Activated T-cell treated with anti-CD3 and anti-CD28 coated beads, Interleukin-2, amount 50 U/mL, for 24 hours (primary cell): ENCODE measurements at regions not wholly inside any gene's neighbourhood (a gene's known extent, or its start where the extent isn't known, plus 50 kb on each side); places are given as distances from the start of the nearest gene placed in this dataset.
"Not testable (repeated sequence)": the region's sequence is repeated elsewhere in the genome, so short reads cannot be mapped to it uniquely, and the experiment has no call there.

Experiments used
- DNase-seq: peaks from one replicate; pipeline ENCODE4 v3.0.0-alpha.2; 2020
- H3K27ac Mint-ChIP-seq: 2 replicates; pipeline ENCODE4 v1.8.0; 2020; ENCODE audit warnings: mild to moderate bottlenecking, mixed read lengths
- H3K27me3 Mint-ChIP-seq: 2 replicates; pipeline ENCODE4 v1.8.0; 2020; ENCODE audit warnings: mixed read lengths
- H3K36me3 Mint-ChIP-seq: 2 replicates; pipeline ENCODE4 v1.8.0; 2020; ENCODE audit warnings: low read depth, mixed read lengths
- H3K4me1 Mint-ChIP-seq: 2 replicates; pipeline ENCODE4 v1.8.0; 2020; ENCODE audit warnings: low read depth, mixed read lengths
- H3K4me3 Mint-ChIP-seq: 2 replicates; pipeline ENCODE4 v1.8.0; 2020; ENCODE audit warnings: mild to moderate bottlenecking, moderate library complexity, mixed read lengths
- H3K9me3 Mint-ChIP-seq: 2 replicates; pipeline ENCODE4 v1.8.0; 2020; ENCODE audit warnings: mixed read lengths

GRCh38 chr14:57078054-57078453 is 190.7 kb downstream of the EXOC5 start:
- H3K4me1 Mint-ChIP-seq, result no peaks in the 10 kb centered on the region
- no peaks in the 10 kb centered on the region for H3K36me3 Mint-ChIP-seq
- H3K4me3 Mint-ChIP-seq, result no peak overlapping the region
- no peaks in the 10 kb centered on the region for H3K9me3 Mint-ChIP-seq
- no peak for DNase-seq
- H3K27ac Mint-ChIP-seq, result no peak overlapping the region
- H3K27me3 Mint-ChIP-seq, result peaks cover 12% of the 10 kb centered on the region

GRCh38 chr14:57073986-57074385 is 194.7 kb downstream of the EXOC5 start:
- H3K9me3 Mint-ChIP-seq, result no peaks in the 10 kb centered on the region

GRCh38 chr14:57071639-57072038 is 197.1 kb downstream of the EXOC5 start:
- no peaks in the 10 kb centered on the region for H3K4me1 Mint-ChIP-seq
- H3K27ac Mint-ChIP-seq, result no peak overlapping the region
- H3K27me3 Mint-ChIP-seq, result peaks cover 40% of the 10 kb centered on the region
- H3K36me3 Mint-ChIP-seq, result no peaks in the 10 kb centered on the region
- DNase-seq, result no peak
- H3K4me3 Mint-ChIP-seq, result no peak overlapping the region
- H3K9me3 Mint-ChIP-seq, result no peaks in the 10 kb centered on the region

More at GRCh38 chr14:57073986-57074385, 194.7 kb downstream of the EXOC5 start:
- H3K27me3 Mint-ChIP-seq, result peaks cover 22% of the 10 kb centered on the region
- no peak overlapping the region for H3K4me3 Mint-ChIP-seq
- H3K36me3 Mint-ChIP-seq, result no peaks in the 10 kb centered on the region
- DNase-seq, result no peak
- no peak overlapping the region for H3K27ac Mint-ChIP-seq
- H3K4me1 Mint-ChIP-seq, result no peaks in the 10 kb centered on the region

GRCh38 chr14:57069702-57070101 is 199.0 kb downstream of the EXOC5 start:
- peaks cover 40% of the 10 kb centered on the region for H3K27me3 Mint-ChIP-seq
- H3K36me3 Mint-ChIP-seq, result no peaks in the 10 kb centered on the region
- H3K9me3 Mint-ChIP-seq, result no peaks in the 10 kb centered on the region

GRCh38 chr14:57068511-57068910 is 200.2 kb downstream of the EXOC5 start:
- Mint-ChIP-seq H3K4me1 (no peaks in the 10 kb centered on the region), H3K36me3 (no peaks in the 10 kb centered on the region), H3K27ac (no peak overlapping the region), H3K4me3 (no peak overlapping the region), H3K9me3 (no peaks in the 10 kb centered on the region), H3K27me3 (peaks cover 38% of the 10 kb centered on the region)
- no peak for DNase-seq

More at GRCh38 chr14:57069702-57070101, 199.0 kb downstream of the EXOC5 start:
- Mint-ChIP-seq H3K4me3 (no peak overlapping the region), H3K27ac (no peak overlapping the region), H3K4me1 (no peaks in the 10 kb centered on the region)
- no peak for DNase-seq

- no peak overlapping the region for H3K4me3 Mint-ChIP-seq
- peak; percentile 48 for DNase-seq
- no peaks in the 10 kb centered on the region for H3K36me3 Mint-ChIP-seq
- H3K27ac Mint-ChIP-seq, result no peak overlapping the region
- no peaks in the 10 kb centered on the region for H3K9me3 Mint-ChIP-seq
- no peaks in the 10 kb centered on the region for H3K4me1 Mint-ChIP-seq
- peaks cover 45% of the 10 kb centered on the region for H3K27me3 Mint-ChIP-seq
Observed at GRCh38 chr14:57066887-57067513, 201.7 kb downstream of the EXOC5 start.

- H3K4me3 Mint-ChIP-seq, result no peak overlapping the region
- peaks cover 4% of the 10 kb centered on the region for H3K4me1 Mint-ChIP-seq
- no peak overlapping the region for H3K27ac Mint-ChIP-seq
- no peaks in the 10 kb centered on the region for H3K36me3 Mint-ChIP-seq
- peaks cover 45% of the 10 kb centered on the region for H3K27me3 Mint-ChIP-seq
- no peak for DNase-seq
- H3K9me3 Mint-ChIP-seq, result no peaks in the 10 kb centered on the region
Observed at GRCh38 chr14:57066463-57066862, 202.2 kb downstream of the EXOC5 start.

- Mint-ChIP-seq H3K27ac (peak overlapping the region; percentile 78), H3K36me3 (no peaks in the 10 kb centered on the region), H3K4me3 (no peak overlapping the region), H3K9me3 (no peaks in the 10 kb centered on the region), H3K27me3 (peaks cover 12% of the 10 kb centered on the region), H3K4me1 (peaks cover 30% of the 10 kb centered on the region)
- no peak for DNase-seq
Observed at GRCh38 chr14:57061009-57061711, 207.5 kb downstream of the EXOC5 start.

- Mint-ChIP-seq H3K9me3 (no peaks in the 10 kb centered on the region), H3K36me3 (no peaks in the 10 kb centered on the region), H3K27ac (peak overlapping the region; percentile 78), H3K4me3 (no peak overlapping the region), H3K4me1 (peaks cover 30% of the 10 kb centered on the region), H3K27me3 (peaks cover 9% of the 10 kb centered on the region)
- DNase-seq, result peak; percentile 35
Observed at GRCh38 chr14:57060276-57060955, 208.3 kb downstream of the EXOC5 start.

GRCh38 chr14:57058319-57058718 is 210.4 kb downstream of the EXOC5 start:
- Mint-ChIP-seq H3K4me1 (peaks cover 30% of the 10 kb centered on the region), H3K4me3 (no peak overlapping the region), H3K9me3 (no peaks in the 10 kb centered on the region), H3K36me3 (no peaks in the 10 kb centered on the region), H3K27ac (no peak overlapping the region), H3K27me3 (peaks cover 9% of the 10 kb centered on the region)
- no peak for DNase-seq

GRCh38 chr14:57057803-57058202 is 210.9 kb downstream of the EXOC5 start:
- H3K4me1 Mint-ChIP-seq, result peaks cover 30% of the 10 kb centered on the region
- H3K4me3 Mint-ChIP-seq, result no peak overlapping the region
- no peak overlapping the region for H3K27ac Mint-ChIP-seq
- H3K27me3 Mint-ChIP-seq, result peaks cover 7% of the 10 kb centered on the region
- no peaks in the 10 kb centered on the region for H3K36me3 Mint-ChIP-seq
- no peaks in the 10 kb centered on the region for H3K9me3 Mint-ChIP-seq
- DNase-seq, result no peak

GRCh38 chr14:57056522-57056921 is 212.2 kb downstream of the EXOC5 start:
- H3K36me3 Mint-ChIP-seq, H3K4me3 Mint-ChIP-seq, H3K9me3 Mint-ChIP-seq, DNase-seq, H3K27ac Mint-ChIP-seq: not testable (repeated sequence)
- peaks cover 27% of the 10 kb centered on the region for H3K4me1 Mint-ChIP-seq
- H3K27me3 Mint-ChIP-seq, result peaks cover 11% of the 10 kb centered on the region

GRCh38 chr14:57052705-57053302 is 215.9 kb downstream of the EXOC5 start:
- H3K27ac Mint-ChIP-seq, result no peak overlapping the region
- peaks cover 24% of the 10 kb centered on the region for H3K27me3 Mint-ChIP-seq
- H3K4me1 Mint-ChIP-seq, result no peaks in the 10 kb centered on the region
- no peak overlapping the region for H3K4me3 Mint-ChIP-seq
- no peak for DNase-seq
- H3K9me3 Mint-ChIP-seq, result no peaks in the 10 kb centered on the region
- H3K36me3 Mint-ChIP-seq, result no peaks in the 10 kb centered on the region

GRCh38 chr14:57051633-57052032 is 217.1 kb downstream of the EXOC5 start:
- no peak overlapping the region for H3K4me3 Mint-ChIP-seq
- peaks cover 24% of the 10 kb centered on the region for H3K27me3 Mint-ChIP-seq
- no peak for DNase-seq
- H3K36me3 Mint-ChIP-seq, result no peaks in the 10 kb centered on the region
- H3K4me1 Mint-ChIP-seq, result no peaks in the 10 kb centered on the region
- H3K9me3 Mint-ChIP-seq, result no peaks in the 10 kb centered on the region
- H3K27ac Mint-ChIP-seq, result no peak overlapping the region

- no peak overlapping the region for H3K4me3 Mint-ChIP-seq
- H3K27me3 Mint-ChIP-seq, result peaks cover 30% of the 10 kb centered on the region
- H3K9me3 Mint-ChIP-seq, result no peaks in the 10 kb centered on the region
- no peaks in the 10 kb centered on the region for H3K4me1 Mint-ChIP-seq
- DNase-seq, result no peak
- no peak overlapping the region for H3K27ac Mint-ChIP-seq
- H3K36me3 Mint-ChIP-seq, result no peaks in the 10 kb centered on the region
Observed at GRCh38 chr14:57049848-57050247, 218.9 kb downstream of the EXOC5 start.
